H1 (cell line): ENCODE measurements at regions not wholly inside any gene's neighbourhood (a gene's known extent, or its start where the extent isn't known, plus 50 kb on each side); places are given as distances from the start of the nearest gene placed in this dataset.

Experiments used
- CTCF ChIA-PET: fragments of 300-600 bp; sonication (Branson Sonifier 250); formaldehyde crosslinking; loops from one replicate; lab custom pipeline; 2021; ENCODE audit not compliant: partially characterized antibody; lab: Charles Lee
- POLR2A ChIA-PET: fragments of 300-600 bp; sonication (Branson Sonifier 250); formaldehyde crosslinking; loops from one replicate; lab custom pipeline; 2021; ENCODE audit warnings: inconsistent platforms; ENCODE audit not compliant: partially characterized antibody; lab: Charles Lee
- DNase-seq, 2 experiments: peaks; one replicate each; pipeline versions ENCODE4 v3.0.0 to v3.0.0-alpha.2; 2010 to 2022; ENCODE audit warnings: low spot score in 2 of 2, low read depth in 1 of 2, mixed read lengths in 1 of 2
- FAIRE-seq: peaks from 2 replicates; lab custom pipeline; 2011; peaks lifted over from hg19 to GRCh38; lab: Jason Lieb, UNC
- H2AFZ ChIP-seq: 2 replicates; pipeline ENCODE4 v1.8.1; 2012; ENCODE audit warnings: low read length, inconsistent platforms
- H2AK5ac ChIP-seq: 2 replicates; pipeline ENCODE4 v1.6.1; 2013; ENCODE audit warnings: low read depth, low read length
- H2BK120ac ChIP-seq: replicated peaks from 2 replicates; pipeline ENCODE3; 2013; ENCODE audit warnings: low read depth, low read length, inconsistent platforms
- H2BK12ac ChIP-seq: 2 replicates; pipeline ENCODE4 v1.6.1; 2013; ENCODE audit warnings: low read depth, low read length
- H2BK15ac ChIP-seq: 2 replicates; pipeline ENCODE4 v1.6.1; 2013; ENCODE audit warnings: low read length
- H2BK20ac ChIP-seq: 2 replicates; pipeline ENCODE4 v1.6.1; 2013; ENCODE audit warnings: low read length
- H2BK5ac ChIP-seq: 2 replicates; pipeline ENCODE4 v1.6.1; 2013; ENCODE audit warnings: low read depth, low read length
- H3K14ac ChIP-seq: 2 replicates; pipeline ENCODE4 v1.6.1; 2013; ENCODE audit warnings: inconsistent platforms; ENCODE audit not compliant: insufficient read length
- H3K18ac ChIP-seq: 2 replicates; pipeline ENCODE4 v1.6.1; 2013; ENCODE audit warnings: low read length; ENCODE audit errors: extremely low read depth
- H3K23ac ChIP-seq: 2 replicates; pipeline ENCODE4 v1.6.1; 2013; ENCODE audit warnings: inconsistent platforms; ENCODE audit not compliant: insufficient read length
- H3K23me2 ChIP-seq: 2 replicates; pipeline ENCODE4 v1.6.1; 2013; ENCODE audit warnings: low read depth, low read length
- H3K27ac ChIP-seq: 2 replicates; pipeline ENCODE4 v1.6.1; 2011; ENCODE audit warnings: low read depth, low read length, inconsistent platforms
- H3K27me3 ChIP-seq, 4 experiments: replicated peaks in 1 of 4; 1 replicate in 1 of 4; 2 replicates in 3 of 4; pipeline versions ENCODE4 v1.6.1 to v1.8.1; 2011 to 2013; ENCODE audit warnings: low read length in 3 of 4, mild to moderate bottlenecking in 3 of 4, inconsistent platforms in 2 of 4, mixed read lengths in 2 of 4, moderate library complexity in 1 of 4; ENCODE audit not compliant: control insufficient read depth in 3 of 4, insufficient read depth in 3 of 4; ENCODE audit errors: extremely low read depth in 1 of 4
- H3K36me3 ChIP-seq, 4 experiments: 2 replicates each; pipeline versions ENCODE4 v1.6.1 to v1.8.1; 2011 to 2013; ENCODE audit warnings: mild to moderate bottlenecking in 4 of 4, low read length in 3 of 4, moderate library complexity in 2 of 4, control low read depth in 1 of 4, inconsistent platforms in 1 of 4; ENCODE audit not compliant: insufficient read depth in 4 of 4, control insufficient read depth in 2 of 4
- H3K4ac ChIP-seq: replicated peaks from 2 replicates; pipeline ENCODE3; 2013; ENCODE audit warnings: low read length, low read depth, mixed read lengths, inconsistent platforms; ENCODE audit not compliant: insufficient read length
- H3K4me1 ChIP-seq, 4 experiments: replicated peaks in 1 of 4; 1 replicate in 1 of 4; 2 replicates in 3 of 4; pipeline versions ENCODE4 v1.6.1 to v1.8.1; 2011 to 2013; ENCODE audit warnings: low read length in 3 of 4, inconsistent platforms in 2 of 4, mixed read lengths in 1 of 4; ENCODE audit not compliant: insufficient read depth in 4 of 4, control insufficient read depth in 3 of 4
- H3K4me2 ChIP-seq, 2 experiments: 2 replicates each; pipeline versions ENCODE4 v1.6.1 to v1.8.1; 2011 to 2013; ENCODE audit warnings: low read depth in 2 of 2, low read length in 2 of 2, control low read depth in 1 of 2, inconsistent platforms in 1 of 2, mild to moderate bottlenecking in 1 of 2; ENCODE audit not compliant: insufficient read depth in 1 of 2
- H3K4me3 ChIP-seq, 4 experiments: fragments of 200-600, 300-600 bp in 1 of 4; sonication (generic), shearing (Covaris generic), sonication (Bioruptor Twin) in 1 of 4; 2 replicates each; pipeline versions ENCODE4 v1.5.1 to v1.8.1; 2011 to 2016; ENCODE audit warnings: low read length in 4 of 4, low read depth in 3 of 4, control low read depth in 2 of 4, inconsistent platforms in 2 of 4, mild to moderate bottlenecking in 2 of 4, mixed read lengths in 1 of 4, moderate library complexity in 1 of 4; ENCODE audit not compliant: insufficient read depth in 2 of 4; ENCODE audit errors: extremely low read depth in 1 of 4
- H3K56ac ChIP-seq: replicated peaks from 2 replicates; pipeline ENCODE3; 2013; ENCODE audit warnings: low read depth, mild to moderate bottlenecking, mixed read lengths, low read length, inconsistent platforms; ENCODE audit not compliant: insufficient read length
- H3K79me1 ChIP-seq: 2 replicates; pipeline ENCODE4 v1.6.1; 2013; ENCODE audit warnings: low read depth, low read length, control low read depth
- H3K79me2 ChIP-seq, 2 experiments: 2 replicates each; pipeline versions ENCODE4 v1.6.1 to v1.8.1; 2012 to 2013; ENCODE audit warnings: low read length in 2 of 2, mild to moderate bottlenecking in 2 of 2, inconsistent platforms in 1 of 2; ENCODE audit not compliant: insufficient read depth in 2 of 2, control insufficient read depth in 1 of 2
- H3K9ac ChIP-seq, 4 experiments: replicated peaks in 1 of 4; 1 replicate in 1 of 4; 2 replicates in 3 of 4; pipeline versions ENCODE4 v1.6.1 to v1.8.1; 2011 to 2013; ENCODE audit warnings: low read depth in 3 of 4, low read length in 3 of 4, control low read depth in 2 of 4, mild to moderate bottlenecking in 2 of 4, moderate library complexity in 2 of 4, inconsistent platforms in 1 of 4; ENCODE audit errors: extremely low read depth in 1 of 4
- H3K9me3 ChIP-seq, 2 experiments: 2 replicates each; pipeline versions ENCODE4 v1.6.1 to v1.8.1; 2012 to 2013; ENCODE audit warnings: mild to moderate bottlenecking in 2 of 2, moderate library complexity in 2 of 2, control low read depth in 1 of 2, inconsistent platforms in 1 of 2, low read depth in 1 of 2, low read length in 1 of 2, mixed read lengths in 1 of 2; ENCODE audit not compliant: insufficient read depth in 2 of 2
- H4K20me1 ChIP-seq, 2 experiments: replicated peaks in 1 of 2; 2 replicates each; pipeline versions ENCODE3 to v1.8.1; 2011 to 2013; ENCODE audit warnings: inconsistent platforms in 2 of 2, low read length in 2 of 2, mild to moderate bottlenecking in 1 of 2; ENCODE audit not compliant: insufficient read depth in 2 of 2, control insufficient read depth in 1 of 2
- H4K5ac ChIP-seq: 2 replicates; pipeline ENCODE4 v1.6.1; 2013; ENCODE audit warnings: low read length, low read depth, mixed read lengths, inconsistent platforms; ENCODE audit not compliant: insufficient read length
- H4K8ac ChIP-seq: 2 replicates; pipeline ENCODE4 v1.8.0; 2013; ENCODE audit warnings: mild to moderate bottlenecking, moderate library complexity, low read length, inconsistent platforms; ENCODE audit not compliant: insufficient read depth; ENCODE audit errors: extremely low read depth
- H4K91ac ChIP-seq: replicated peaks from 2 replicates; pipeline ENCODE3; 2013; ENCODE audit warnings: low read length, mixed read lengths, inconsistent platforms; ENCODE audit not compliant: insufficient read length
- ATF2 ChIP-seq: IDR thresholded peaks from 2 replicates; pipeline ENCODE4 v1.6.1; 2012; ENCODE audit warnings: low read length, inconsistent platforms
- BCL11A ChIP-seq, 2 experiments: IDR thresholded peaks; one replicate each; pipeline ENCODE4 v1.6.1; 2011; ENCODE audit warnings: low read depth in 2 of 2, low read length in 2 of 2, mild to moderate bottlenecking in 2 of 2
- CEBPB ChIP-seq: IDR thresholded peaks from 2 replicates; pipeline ENCODE4 v1.6.1; 2012; ENCODE audit warnings: low read depth, low read length
- GTF2F1 ChIP-seq: IDR thresholded peaks from 2 replicates; pipeline ENCODE4 v1.6.1; 2012; ENCODE audit warnings: low read depth, low read length, improper control_type of control experiment, borderline replicate concordance
- TBP ChIP-seq: IDR thresholded peaks from 2 replicates; pipeline ENCODE4 v1.6.1; 2011; ENCODE audit warnings: low read depth, low read length, improper control_type of control experiment
- ZNF274 ChIP-seq: IDR thresholded peaks from 2 replicates; pipeline ENCODE4 v1.7.0; 2012; ENCODE audit warnings: low read length, borderline replicate concordance; ENCODE audit errors: extremely low read depth
- WGBS, 2 experiments: shearing (Covaris generic) in 1 of 2; methylation state at CpG; one replicate each; pipeline versions ENCODE4 v1.1.6 to v1.1.7; 2013 to 2015; ENCODE audit warnings: low lambda C conversion rate in 2 of 2, mixed read lengths in 2 of 2, inconsistent platforms in 1 of 2, low coverage in 1 of 2, missing lambda C conversion rate in 1 of 2; ENCODE audit not compliant: insufficient replicate concordance in 2 of 2, insufficient coverage in 1 of 2, insufficient read length in 1 of 2; ENCODE audit errors: extremely low coverage in 1 of 2, missing lambda C conversion rate in 1 of 2; 5-methylcytosine and 5-hydroxymethylcytosine counted together

GRCh38 chr5:125298746-125299379 is 552.4 kb upstream of the ZNF608 start:
- H3K4me3 ChIP-seq = no peak overlapping the region
- no peaks in the 10 kb centered on the region for H3K79me1 ChIP-seq
- H2AK5ac ChIP-seq = no peak overlapping the region
- H2BK12ac ChIP-seq = peak overlapping the region; percentile 50; the same call in 1 of the 2 replicates
- no peak overlapping the region for H3K27ac ChIP-seq
- no peak overlapping the region for H4K91ac ChIP-seq
- H3K4ac ChIP-seq = no peak overlapping the region
- no peaks in the 10 kb centered on the region for H3K23me2 ChIP-seq
- H2BK5ac ChIP-seq = no peak overlapping the region
- H3K4me2 ChIP-seq = no peak overlapping the region
- H3K27me3 ChIP-seq = no peaks in the 10 kb centered on the region
- H3K9me3 ChIP-seq = no peaks in the 10 kb centered on the region
- no peaks in the 10 kb centered on the region for H3K36me3 ChIP-seq
- no peak overlapping the region for H2BK15ac ChIP-seq
- H3K14ac ChIP-seq = no peak overlapping the region
- H2BK120ac ChIP-seq = no peak overlapping the region
- POLR2A ChIA-PET = no interaction called here
- no peak for DNase-seq
- H3K18ac ChIP-seq = no peak overlapping the region; the same call in 1 of the 2 replicates
- WGBS, 2 experiments = 38% methylated on average over 1 of the region's 1 CpG; no CpG with 5 or more reads in 1 of the 2 experiments
- no peaks in the 10 kb centered on the region for H3K79me2 ChIP-seq
- no peak for FAIRE-seq
- H2BK20ac ChIP-seq = no peak overlapping the region
- TF ChIP-seq ATF2 = no peak
- TF ChIP-seq CEBPB = no peak
- TF ChIP-seq TBP = no peak
- TF ChIP-seq BCL11A (IDR thresholded peaks at IDR 0.05; ENCODE audit: low read depth in 2 of 2, low read length in 2 of 2) = no peak
- TF ChIP-seq GTF2F1 = no peak
- no peak for TF ChIP-seq ZNF274
- H4K5ac ChIP-seq = no peak overlapping the region
- H3K56ac ChIP-seq = no peak overlapping the region
- no peak overlapping the region for H3K9ac ChIP-seq
- H4K8ac ChIP-seq = no peak overlapping the region
- H3K4me1 ChIP-seq = peaks cover 0 to 4% (median 3%) of the 10 kb centered on the region in 4 experiments; a peak in 3 of 7 replicates
- H3K23ac ChIP-seq = no peak overlapping the region
- no peak overlapping the region for H2AFZ ChIP-seq
- CTCF ChIA-PET = interaction anchor here (0.5 kb wide), 1 partner anchor 552 kb away, joined by 3 read pairs; the partner anchor contains the start of gene ZNF608
- no peaks in the 10 kb centered on the region for H4K20me1 ChIP-seq
